ENCODE measurements at regions not wholly inside any gene's neighbourhood (a gene's known extent, or its start where the extent isn't known, plus 50 kb on each side); places are given as distances from the start of the nearest gene placed in this dataset.
"Not testable (repeated sequence)": the region's sequence is repeated elsewhere in the genome, so short reads cannot be mapped to it uniquely, and the experiment has no call there.

DNA sequence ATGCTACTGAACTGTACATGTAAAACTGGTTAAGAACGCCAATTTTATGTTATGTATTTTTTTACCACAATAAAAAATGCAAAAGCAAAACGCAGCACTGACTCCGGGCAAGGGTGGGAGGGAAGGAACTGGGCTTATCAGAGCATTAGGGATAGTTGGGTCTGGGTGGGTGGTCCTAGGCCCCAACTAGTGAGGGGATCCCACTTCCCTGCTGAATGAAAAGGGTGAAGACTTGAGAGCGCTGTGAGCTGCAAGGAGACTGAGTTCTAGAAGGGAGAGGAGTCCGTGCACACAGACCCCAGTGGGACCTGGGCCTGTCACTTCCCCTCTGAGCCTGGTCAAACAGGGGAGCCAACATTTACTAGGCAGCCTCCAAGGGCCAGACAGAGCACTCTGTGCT is 98.6 kb downstream of the TPRA1 start (continued):
- TF ChIP-seq FOSL1 (IDR thresholded peaks at IDR 0.05; ENCODE audit: low read depth) (no peak), EGR1 (IDR thresholded peaks at IDR 0.05; ENCODE audit: low read depth) (no peak)

DNA sequence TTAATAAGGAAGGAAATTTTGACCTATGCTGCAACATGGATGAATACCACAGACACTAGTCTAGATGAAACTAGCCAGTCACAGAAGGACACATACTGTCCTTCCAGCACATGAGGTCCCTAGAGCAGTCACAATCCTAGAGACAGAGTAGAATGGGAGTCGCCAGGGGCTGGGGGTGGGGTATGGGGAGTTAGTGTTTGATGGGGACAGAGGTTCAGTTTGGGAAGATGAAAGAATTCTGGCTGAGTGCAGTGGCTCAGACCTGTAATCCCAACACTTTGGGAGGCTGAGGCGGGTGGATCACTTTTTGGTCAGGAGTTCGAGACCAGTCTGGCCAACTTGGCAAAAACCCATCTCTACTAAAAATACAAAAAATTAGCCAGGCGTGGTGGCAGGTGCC is 99.2 kb downstream of the TPRA1 start:
- RAD21 ChIA-PET (ENCODE audit: low non-redundant PET in 1 of 2, low total read pairs in 2 of 2, uncharacterized antibody in 2 of 2, unreplicated experiment in 2 of 2): no interaction called here

DNA sequence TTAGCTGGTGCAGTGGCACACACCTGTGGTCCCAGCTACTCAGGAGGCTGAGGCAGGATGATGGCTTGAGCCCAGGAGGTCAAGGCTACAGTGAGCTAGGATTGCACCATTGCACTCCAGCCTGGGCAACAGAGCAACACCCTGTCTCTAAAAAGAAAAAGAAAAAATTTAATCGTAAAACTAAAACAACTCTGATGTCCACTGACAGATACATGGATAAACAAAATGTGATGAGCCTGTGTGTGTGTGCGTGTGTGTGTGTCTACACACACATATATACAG is 99.6 kb downstream of the TPRA1 start:
- H2AFZ ChIP-seq (ENCODE audit: low read depth, low read length, poor library complexity, severe bottlenecking); H3K79me2 ChIP-seq (ENCODE audit: insufficient read depth, low read length); H3K27me3 ChIP-seq (ENCODE audit: insufficient read depth, low read length); H3K9ac ChIP-seq (ENCODE audit: low read length); H3K4me2 ChIP-seq (ENCODE audit: low read length); ATAC-seq; H3K27ac ChIP-seq (ENCODE audit: low read depth, low read length); H3K36me3 ChIP-seq (ENCODE audit: control insufficient read depth in 1 of 2, insufficient read depth in 2 of 2, low read length in 2 of 2); RAD21 ChIA-PET (ENCODE audit: low non-redundant PET in 1 of 2, low total read pairs in 2 of 2, uncharacterized antibody in 2 of 2, unreplicated experiment in 2 of 2); CTCF ChIA-PET; H3K9me2 ChIP-seq (ENCODE audit: insufficient read depth); DNase-seq (ENCODE audit: low read depth, low spot score); H3K9me3 ChIP-seq (ENCODE audit: control insufficient read depth in 1 of 2, insufficient read depth in 1 of 2, low read depth in 1 of 2, low read length in 2 of 2); H3K4me3 ChIP-seq (replicated peaks in 1 of 2; ENCODE audit: low read depth in 1 of 2, low read length in 2 of 2); intact Hi-C loops (cut with micrococcal nuclease); BruUV-seq (replicated peaks); H3K4me1 ChIP-seq (ENCODE audit: control insufficient read depth in 1 of 2, insufficient read depth in 2 of 2, low read length in 2 of 2); POLR2A ChIA-PET; H4K20me1 ChIP-seq (ENCODE audit: insufficient read depth): not testable (repeated sequence)

More for the DNA sequence above, 99.2 kb downstream of the TPRA1 start:
- H3K9me3 ChIP-seq (ENCODE audit: control insufficient read depth in 1 of 2, insufficient read depth in 1 of 2, low read depth in 1 of 2, low read length in 2 of 2): no peaks in the 10 kb centered on the region
- no peak overlapping the region for H3K4me2 ChIP-seq (ENCODE audit: low read length)
- no peaks in the 10 kb centered on the region for H3K27me3 ChIP-seq (ENCODE audit: insufficient read depth, low read length)
- no peak overlapping the region for H3K9ac ChIP-seq (ENCODE audit: low read length)
- TF ChIP-seq ELF1 (IDR thresholded peaks at IDR 0.05; ENCODE audit: borderline replicate concordance, low read depth): no peak
- no peaks in the 10 kb centered on the region for H3K4me1 ChIP-seq (ENCODE audit: control insufficient read depth in 1 of 2, insufficient read depth in 2 of 2, low read length in 2 of 2)
- H3K4me3 ChIP-seq (replicated peaks in 1 of 2; ENCODE audit: low read depth in 1 of 2, low read length in 2 of 2): no peak overlapping the region
- ChIA-PET CTCF (no interaction called here), POLR2A (no interaction called here)
- DNase-seq (ENCODE audit: low read depth, low spot score) (no peak), ATAC-seq (no peak)
- H3K27ac ChIP-seq (ENCODE audit: low read depth, low read length): no peak overlapping the region
- H4K20me1 ChIP-seq (ENCODE audit: insufficient read depth): no peaks in the 10 kb centered on the region
- H2AFZ ChIP-seq (ENCODE audit: low read depth, low read length, poor library complexity, severe bottlenecking): no peak overlapping the region
- BruUV-seq (replicated peaks): no TSS peak
- intact Hi-C loops (cut with micrococcal nuclease): no loop called here
- H3K9me2 ChIP-seq (ENCODE audit: insufficient read depth): no peaks in the 10 kb centered on the region
- no peaks in the 10 kb centered on the region for H3K79me2 ChIP-seq (ENCODE audit: insufficient read depth, low read length)
- no peaks in the 10 kb centered on the region for H3K36me3 ChIP-seq (ENCODE audit: control insufficient read depth in 1 of 2, insufficient read depth in 2 of 2, low read length in 2 of 2)

Data from HCT116 (cell line).